ENCODE measurements at regions not wholly inside any gene's neighbourhood (a gene's known extent, or its start where the extent isn't known, plus 50 kb on each side); places are given as distances from the start of the nearest gene placed in this dataset.

GRCh38 chr13:44212633-44213396, 160.8 kb upstream of the SERP2 start:
- DNase-seq = no peak
- no peaks in the 10 kb centered on the region for H3K27me3 ChIP-seq (ENCODE audit: control insufficient read depth in 2 of 2, insufficient read depth in 2 of 2, low read length in 2 of 2)
- H3K27ac ChIP-seq (ENCODE audit: low read depth in 1 of 2, low read length in 2 of 2) = no peak overlapping the region
- peaks cover 0 to 4% (median 0%) of the 10 kb centered on the region in 7 donors for H3K9me3 Mint-ChIP-seq
- no peak overlapping the region for H3K4me2 ChIP-seq (replicated peaks; ENCODE audit: extremely low read depth, low read length, poor library complexity, severe bottlenecking)
- H3K36me3 Mint-ChIP-seq = no peaks in the 10 kb centered on the region
- no peak overlapping the region for H3K4me3 ChIP-seq (replicated peaks in 1 of 3; ENCODE audit: low read depth in 2 of 3, low read length in 3 of 3)
- H3K27ac Mint-ChIP-seq = no peak overlapping the region
- no peaks in the 10 kb centered on the region for H4K20me1 ChIP-seq (ENCODE audit: insufficient read depth, low read length)
- no peaks in the 10 kb centered on the region for H3K9me3 ChIP-seq (replicated peaks in 1 of 2; ENCODE audit: control insufficient read depth in 1 of 2, insufficient read depth in 1 of 2, low read length in 2 of 2)
- no peak overlapping the region for H3K9ac ChIP-seq (ENCODE audit: insufficient read depth, low read length, poor library complexity, severe bottlenecking)
- H3K4me3 Mint-ChIP-seq = no peak overlapping the region
- no peaks in the 10 kb centered on the region for H3K4me1 ChIP-seq (ENCODE audit: control insufficient read depth in 1 of 2, insufficient read depth in 2 of 2, low read length in 2 of 2)
- intact Hi-C loops (cut with micrococcal nuclease) = no loop called here
- no peaks in the 10 kb centered on the region for H3K79me2 ChIP-seq (ENCODE audit: insufficient read depth, low read length)
- TF ChIP-seq CTCF (IDR thresholded peaks at IDR 0.05) = no peak
- H2AFZ ChIP-seq (ENCODE audit: insufficient read depth, low read depth, low read length, poor library complexity, severe bottlenecking) = no peak overlapping the region
- no peaks in the 10 kb centered on the region for H3K4me1 Mint-ChIP-seq
- no peaks in the 10 kb centered on the region for H3K36me3 ChIP-seq (replicated peaks in 1 of 2; ENCODE audit: control insufficient read depth in 1 of 2, insufficient read depth in 2 of 2, low read length in 2 of 2)
- 76% methylated on average over 5 of the region's 9 CpGs for WGBS (ENCODE audit: insufficient coverage)
- H3K27me3 Mint-ChIP-seq (ENCODE audit: low read depth in 3 of 3) = peaks cover 0 to 3% (median 0%) of the 10 kb centered on the region in 3 donors

- H3K4me2 ChIP-seq (replicated peaks; ENCODE audit: extremely low read depth, low read length, poor library complexity, severe bottlenecking) = no peak overlapping the region
These were observed 155.0 kb upstream of the SERP2 start for GRCh38 chr13:44218501-44219240.

More at GRCh38 chr13:44218501-44219240, 155.0 kb upstream of the SERP2 start:
- Mint-ChIP-seq H3K4me3 (no peak overlapping the region), H3K27ac (no peak overlapping the region), H3K36me3 (no peaks in the 10 kb centered on the region), H3K4me1 (no peaks in the 10 kb centered on the region), H3K9me3 (no peaks in the 10 kb centered on the region), H3K27me3 (ENCODE audit: low read depth in 3 of 3) (no peaks in the 10 kb centered on the region)
- 91% methylated on average over 10 of the region's 10 CpGs for WGBS (ENCODE audit: insufficient coverage)
- Histone ChIP-seq H3K36me3 (replicated peaks in 1 of 2; ENCODE audit: control insufficient read depth in 1 of 2, insufficient read depth in 2 of 2, low read length in 2 of 2) (no peaks in the 10 kb centered on the region), H3K27me3 (ENCODE audit: control insufficient read depth in 2 of 2, insufficient read depth in 2 of 2, low read length in 2 of 2) (no peaks in the 10 kb centered on the region), H3K4me3 (replicated peaks in 1 of 3; ENCODE audit: low read depth in 2 of 3, low read length in 3 of 3) (no peak overlapping the region), H3K9me3 (replicated peaks in 1 of 2; ENCODE audit: control insufficient read depth in 1 of 2, insufficient read depth in 1 of 2, low read length in 2 of 2) (no peaks in the 10 kb centered on the region), H2AFZ (ENCODE audit: insufficient read depth, low read depth, low read length, poor library complexity, severe bottlenecking) (no peak overlapping the region), H3K79me2 (ENCODE audit: insufficient read depth, low read length) (no peaks in the 10 kb centered on the region), H3K9ac (ENCODE audit: insufficient read depth, low read length, poor library complexity, severe bottlenecking) (no peak overlapping the region), H3K4me1 (ENCODE audit: control insufficient read depth in 1 of 2, insufficient read depth in 2 of 2, low read length in 2 of 2) (no peaks in the 10 kb centered on the region), H3K27ac (ENCODE audit: low read depth in 1 of 2, low read length in 2 of 2) (no peak overlapping the region), H4K20me1 (ENCODE audit: insufficient read depth, low read length) (no peaks in the 10 kb centered on the region)
- no peak for TF ChIP-seq CTCF (IDR thresholded peaks at IDR 0.05)
- intact Hi-C loops (cut with micrococcal nuclease) = no loop called here
- DNase-seq = no peak
